ENCODE measurements at regions not wholly inside any gene's neighbourhood (a gene's known extent, or its start where the extent isn't known, plus 50 kb on each side); places are given as distances from the start of the nearest gene placed in this dataset.
A peak's percentile ranks its signal among the peaks of the same experiment; 100 is the strongest.

DNA sequence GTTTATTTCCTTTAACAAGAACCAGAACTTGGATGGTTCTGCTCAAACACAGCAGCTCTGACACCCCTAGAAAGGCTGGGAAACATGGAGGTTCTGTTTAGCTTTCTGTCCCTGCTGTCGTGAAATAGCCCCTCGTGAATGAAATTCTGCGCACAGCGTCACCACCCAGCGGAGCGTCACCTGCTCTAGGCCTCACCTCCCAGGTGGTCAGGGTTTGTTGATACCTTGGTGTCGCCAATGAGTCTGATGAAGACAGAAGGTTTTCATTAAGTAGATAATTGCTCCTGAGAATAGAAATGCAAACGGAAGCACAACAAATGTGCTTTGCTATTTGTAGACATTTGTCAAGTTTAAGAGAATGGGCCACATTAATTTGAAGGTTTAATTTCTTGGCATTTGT lies 135.1 kb downstream of the EDN3 start:
- no peak for DNase-seq (ENCODE audit: low spot score)

DNA sequence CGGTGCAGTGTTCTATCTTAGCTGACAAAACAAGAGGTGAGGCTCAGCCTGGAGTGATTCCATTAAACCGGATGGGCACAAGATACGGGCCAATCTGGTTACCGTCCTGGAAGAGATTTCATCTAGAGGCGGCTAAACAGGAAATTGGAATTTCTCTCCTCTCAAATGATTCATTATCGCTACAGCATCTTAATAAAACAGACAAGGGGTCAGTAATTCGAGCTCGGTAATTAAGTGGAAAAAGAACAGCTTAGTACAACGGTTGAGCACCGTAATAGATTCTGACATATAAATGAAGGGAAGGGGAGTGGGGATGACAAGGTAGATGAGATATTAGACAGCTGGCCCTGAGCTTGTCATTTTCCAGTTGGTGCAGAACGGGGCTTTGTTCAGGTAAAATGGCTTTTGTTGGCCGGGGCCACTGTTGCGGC lies 137.2 kb downstream of the EDN3 start:
- DNase-seq (ENCODE audit: low spot score), result no peak

DNA sequence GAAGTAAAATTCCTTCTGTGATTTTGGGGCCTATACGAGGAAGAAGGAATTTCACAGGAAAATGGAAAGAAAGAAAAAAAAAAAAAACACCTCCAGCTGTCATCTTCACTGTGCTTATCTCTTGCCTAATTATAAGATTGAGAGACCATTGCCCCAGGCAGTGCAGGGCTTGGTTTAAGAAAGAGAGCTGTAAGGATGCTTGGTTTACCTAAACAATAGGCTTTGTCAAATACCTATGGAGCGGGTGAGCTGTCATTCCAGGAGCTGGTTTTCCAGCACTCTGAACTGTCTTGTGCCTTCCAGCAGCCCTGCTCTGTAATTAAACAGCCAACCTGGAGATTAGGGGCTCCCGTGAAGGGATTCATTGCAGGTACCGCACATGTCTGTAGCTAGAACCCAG lies 137.8 kb downstream of the EDN3 start:
- DNase-seq (ENCODE audit: low spot score), result no peak

DNA sequence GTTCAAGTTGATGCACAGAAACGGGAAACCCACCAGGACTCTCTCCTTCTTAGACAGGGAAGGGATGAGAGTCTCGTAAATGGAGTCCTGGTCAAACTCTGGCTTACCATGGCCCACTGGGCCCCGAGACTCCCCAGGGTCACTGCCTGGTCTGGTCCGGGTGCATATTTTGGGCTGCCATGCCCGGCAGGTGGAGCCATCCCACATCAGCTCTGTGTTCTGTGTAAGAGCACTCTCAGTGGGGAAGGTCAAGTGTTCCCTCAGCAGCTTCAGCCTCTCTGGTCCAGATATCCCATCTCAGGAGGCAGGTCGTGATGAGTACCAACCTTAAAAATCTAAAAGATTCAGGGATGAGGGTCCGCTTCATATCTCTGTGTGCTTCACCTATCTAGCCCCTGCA lies 138.8 kb downstream of the EDN3 start:
- DNase-seq (ENCODE audit: low spot score), result no peak

DNA sequence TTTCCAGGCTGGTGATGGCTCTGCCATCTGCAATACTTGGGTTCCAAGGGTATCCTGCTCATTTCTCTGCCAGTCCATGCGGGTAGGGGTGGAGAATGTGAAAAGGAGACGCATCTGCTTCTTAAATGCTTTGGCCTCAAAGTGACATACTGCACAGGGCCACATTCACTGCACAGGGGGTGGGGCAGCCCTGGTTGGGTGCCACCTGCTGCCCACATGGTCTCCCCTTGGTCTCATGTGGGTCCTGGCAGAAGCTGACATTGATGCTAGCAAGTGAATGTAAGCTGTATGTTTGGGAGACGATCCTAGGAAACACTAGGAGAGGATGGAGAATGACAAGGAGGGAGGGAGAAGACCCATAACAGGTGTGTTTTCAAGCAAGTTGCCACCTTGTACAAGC lies 140.9 kb downstream of the EDN3 start:
- DNase-seq (ENCODE audit: low spot score), result no peak

DNA sequence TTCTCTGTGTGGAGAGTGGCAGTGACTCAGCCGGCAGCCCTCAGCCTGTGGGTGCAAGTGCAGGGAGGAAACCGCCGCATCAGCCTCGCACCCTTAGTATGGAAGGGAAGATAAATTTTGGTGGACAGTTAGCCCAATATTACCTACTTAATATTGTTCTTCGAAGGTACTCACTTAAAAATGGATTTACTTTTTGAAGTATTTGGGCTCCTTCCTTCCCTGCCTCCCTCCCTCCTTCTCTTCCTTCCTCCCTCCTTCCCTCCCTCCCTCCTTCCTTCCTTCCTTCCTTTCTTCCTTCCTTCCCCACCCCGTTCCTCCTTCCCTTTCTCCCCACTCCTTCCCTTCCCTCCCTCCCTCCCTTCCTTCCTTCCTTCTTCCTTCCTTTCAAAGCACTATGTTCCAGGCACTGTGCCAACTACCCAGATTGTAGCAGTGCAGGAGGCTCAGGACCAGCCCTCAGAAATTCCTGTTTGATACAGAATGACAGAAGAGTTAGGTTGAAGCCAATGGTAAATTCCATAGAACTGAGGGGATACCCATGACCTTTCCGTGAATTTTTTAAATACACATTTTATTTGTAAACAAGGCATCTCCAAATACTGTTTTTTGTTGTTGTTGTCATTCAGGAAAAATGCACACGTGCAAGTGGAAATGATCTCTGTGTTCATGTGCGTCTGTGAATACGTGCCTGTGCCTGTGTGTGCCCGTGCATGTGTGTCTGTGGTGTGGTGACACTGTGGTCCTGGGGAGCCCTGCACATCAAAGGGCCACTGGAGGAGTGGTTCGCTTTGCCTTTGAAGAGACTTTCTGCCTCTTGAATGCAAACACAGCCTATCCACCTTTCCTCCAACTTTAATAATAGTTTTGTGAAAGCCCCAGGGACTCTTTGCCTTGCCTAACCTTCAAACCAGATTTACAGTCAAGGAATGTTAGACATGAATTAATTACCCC lies 141.7 kb downstream of the EDN3 start:
- DNase-seq (ENCODE audit: low spot score), result no peak

DNA sequence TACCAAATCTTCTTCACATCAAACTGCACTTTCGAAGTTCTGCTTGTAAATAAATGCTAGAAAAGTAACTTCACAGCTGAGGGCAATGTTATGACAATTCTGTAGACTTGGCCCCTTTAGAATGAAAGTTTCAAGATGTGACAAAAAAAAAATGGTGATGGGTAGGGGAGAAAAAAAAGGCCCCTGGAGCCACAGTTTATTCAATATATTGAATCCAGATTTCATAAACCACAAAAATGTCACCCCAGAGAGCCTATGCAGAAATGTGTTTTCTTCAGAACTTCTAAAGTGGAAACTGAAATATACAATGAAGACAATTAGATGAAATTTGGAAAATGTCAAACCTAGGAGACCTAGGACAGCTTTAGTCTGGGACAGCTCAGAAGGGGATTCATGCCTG lies 143.1 kb downstream of the EDN3 start:
- DNase-seq (ENCODE audit: low spot score), result no peak

DNA sequence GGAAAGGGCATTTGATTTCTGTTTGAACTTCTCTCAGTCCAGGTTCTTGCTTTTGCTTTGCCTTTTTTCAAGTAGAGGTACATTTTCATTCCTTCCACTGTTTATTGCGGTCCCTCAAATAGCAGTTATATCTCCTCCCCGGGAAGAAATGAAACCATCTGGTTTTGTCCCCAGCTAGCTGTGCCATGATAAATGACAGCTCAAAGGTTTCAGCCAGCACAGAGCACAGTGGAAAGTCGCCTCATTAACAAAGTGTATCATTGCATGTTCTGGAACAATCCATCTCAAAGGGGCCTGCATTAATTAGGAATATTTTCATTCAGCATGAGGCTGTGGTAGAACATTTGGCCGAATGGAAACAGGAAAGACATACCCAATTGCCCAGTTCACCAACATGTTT lies 146.0 kb downstream of the EDN3 start:
- DNase-seq (ENCODE audit: low spot score), result no peak

DNA sequence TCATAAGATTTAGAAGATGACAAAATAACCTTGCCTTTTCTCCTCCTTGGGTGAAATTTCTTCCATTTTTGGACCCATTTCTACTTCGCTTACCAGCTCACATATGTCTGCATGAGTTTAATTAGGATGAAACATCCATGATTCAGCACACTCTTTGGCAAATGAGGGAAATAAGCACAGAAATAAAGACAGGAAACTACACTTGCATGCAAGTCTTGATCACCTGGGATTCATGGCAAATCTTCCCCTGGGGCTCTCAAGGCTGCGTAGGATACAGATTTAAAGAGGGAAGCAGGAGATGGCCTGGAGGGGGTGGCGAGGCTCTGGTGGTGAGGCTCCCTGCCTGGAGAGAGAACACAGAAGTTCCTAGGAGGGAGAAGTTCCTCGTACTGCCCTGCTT lies 147.8 kb downstream of the EDN3 start:
- DNase-seq (ENCODE audit: low spot score), result no peak

DNA sequence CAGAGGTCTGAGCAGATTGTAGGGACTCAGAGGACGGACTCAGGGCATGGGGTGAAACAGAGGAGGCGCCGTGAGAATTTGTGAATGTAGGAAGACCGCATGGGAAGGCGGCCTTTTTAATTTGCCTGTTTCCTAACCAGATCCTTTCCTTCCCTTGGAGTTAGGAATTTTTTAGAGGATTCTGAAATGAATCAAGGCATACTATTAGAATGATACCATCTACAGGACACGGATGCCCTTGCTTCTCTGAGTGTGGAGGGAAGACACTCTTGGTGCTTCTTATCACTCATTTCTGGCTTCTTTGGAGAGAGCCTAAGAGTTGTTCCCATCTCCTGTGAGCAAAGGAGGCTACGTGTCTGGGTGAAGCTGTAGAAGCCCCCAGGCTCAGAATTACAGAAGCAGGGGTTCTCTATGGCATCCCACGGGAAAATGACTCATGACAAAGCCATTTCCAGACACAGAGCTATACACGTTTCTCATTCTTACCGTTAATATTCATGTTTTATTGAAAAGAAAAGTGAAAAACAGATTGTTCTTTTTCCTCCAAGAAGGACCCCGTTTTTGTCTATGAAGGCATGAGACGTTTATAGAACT lies 148.5 kb downstream of the EDN3 start:
- DNase-seq (ENCODE audit: low spot score), result no peak

DNA sequence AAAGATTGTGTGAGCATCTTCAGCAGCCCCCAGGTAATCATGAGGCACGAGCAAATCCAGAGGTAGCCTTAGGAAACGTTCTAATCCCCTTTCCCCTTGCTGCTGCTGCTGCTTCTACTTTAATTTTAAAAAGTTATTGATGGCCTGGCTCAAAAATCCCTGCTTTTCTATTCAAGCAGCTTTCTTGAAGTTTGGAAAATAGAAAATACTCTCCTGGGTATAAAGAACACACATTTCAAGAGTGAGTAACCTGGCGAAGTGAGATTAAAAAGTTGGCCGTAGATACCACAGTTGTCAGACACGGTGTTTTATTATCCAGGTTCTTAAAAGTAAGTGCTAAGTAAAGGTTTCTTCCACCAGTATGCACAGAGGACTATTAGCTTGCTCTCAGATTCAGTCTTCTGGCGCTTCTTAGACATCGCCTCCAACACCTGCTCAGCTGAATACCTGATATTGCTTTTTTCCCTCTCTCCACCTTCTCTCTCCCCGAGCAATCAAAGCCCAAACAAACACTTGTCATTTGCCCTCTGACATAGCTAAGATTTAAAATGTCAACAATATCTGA lies 150.7 kb downstream of the EDN3 start:
- no peak for DNase-seq (ENCODE audit: low spot score)

DNA sequence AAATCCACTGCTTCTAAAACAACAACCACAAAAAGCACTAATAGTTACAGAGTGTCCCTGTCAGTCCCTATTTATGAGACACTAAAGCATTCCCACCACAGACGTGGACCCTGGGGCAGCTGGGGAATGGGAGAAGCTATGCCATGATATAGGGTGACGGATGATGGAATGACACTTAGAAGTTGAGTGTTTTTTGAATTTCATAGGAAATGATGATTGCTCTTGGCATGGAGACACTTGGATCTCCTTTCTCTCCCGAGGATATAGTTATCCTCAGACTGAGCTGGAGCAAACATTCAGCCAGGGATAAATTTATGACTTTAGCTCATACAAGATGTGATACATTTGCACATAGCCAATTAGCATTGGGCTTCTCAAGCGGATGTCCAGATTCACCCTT lies 151.2 kb downstream of the EDN3 start:
- DNase-seq (ENCODE audit: low spot score), result no peak

DNA sequence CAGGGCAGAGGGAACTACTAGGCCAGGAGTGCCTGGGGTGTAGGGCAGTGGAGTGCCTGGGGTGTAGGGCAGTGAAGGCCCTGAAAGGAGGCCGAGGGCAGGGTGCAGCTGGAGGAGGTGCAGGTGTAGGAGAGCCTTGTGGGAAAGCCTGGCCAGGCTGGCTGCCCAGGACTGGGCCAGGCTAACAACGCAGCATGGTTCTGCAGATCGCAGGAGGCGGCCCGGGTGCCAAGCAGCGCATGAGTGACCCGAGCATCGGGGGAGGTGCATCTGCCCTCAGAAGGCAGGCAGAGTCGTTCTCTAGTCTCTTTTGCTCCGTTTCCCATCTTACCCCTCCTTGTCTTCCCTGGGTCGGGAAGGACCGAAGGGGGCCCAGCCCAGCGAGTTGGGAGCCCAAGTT lies 151.5 kb upstream of the PHACTR3 start:
- no peak for DNase-seq (ENCODE audit: low spot score)

DNA sequence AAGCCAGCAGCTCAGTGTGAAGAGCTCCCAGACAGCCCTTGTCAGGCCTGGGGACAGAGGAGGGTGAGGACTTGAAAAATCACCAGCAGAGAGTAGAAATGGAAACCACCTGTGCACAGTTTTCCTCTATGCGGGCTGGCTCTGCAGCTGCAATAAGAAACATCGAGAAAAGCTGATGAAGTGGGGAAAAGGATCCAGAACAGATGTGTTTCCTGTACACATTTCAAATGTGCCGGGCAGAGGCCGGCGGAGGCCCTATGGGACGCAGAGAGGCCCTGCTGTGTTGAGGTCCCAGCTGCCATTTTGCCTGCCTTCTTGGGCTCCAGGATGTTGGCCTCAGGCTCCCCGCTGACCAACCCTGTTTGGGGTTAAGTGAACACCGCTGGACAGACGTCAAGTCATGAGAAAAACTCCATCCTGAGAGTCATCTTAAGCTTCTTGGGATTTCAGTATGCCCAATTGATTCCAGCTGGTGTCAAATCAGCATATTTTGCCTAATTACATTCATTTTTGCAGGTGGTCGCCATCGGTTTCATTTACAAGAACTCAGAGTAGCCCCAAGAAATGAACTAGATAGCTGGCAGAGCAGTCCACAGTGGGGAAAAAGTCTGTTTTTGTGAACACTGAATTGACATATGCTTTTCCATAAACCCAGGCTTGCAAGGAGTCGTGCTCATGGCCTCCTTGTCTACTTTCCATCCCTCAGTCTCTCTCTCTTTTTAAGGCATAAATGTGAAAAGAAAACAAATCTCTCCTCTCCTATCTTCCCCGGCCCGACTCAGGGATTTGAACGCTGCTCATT lies 150.4 kb upstream of the PHACTR3 start:
- no peak for DNase-seq (ENCODE audit: low spot score)

DNA sequence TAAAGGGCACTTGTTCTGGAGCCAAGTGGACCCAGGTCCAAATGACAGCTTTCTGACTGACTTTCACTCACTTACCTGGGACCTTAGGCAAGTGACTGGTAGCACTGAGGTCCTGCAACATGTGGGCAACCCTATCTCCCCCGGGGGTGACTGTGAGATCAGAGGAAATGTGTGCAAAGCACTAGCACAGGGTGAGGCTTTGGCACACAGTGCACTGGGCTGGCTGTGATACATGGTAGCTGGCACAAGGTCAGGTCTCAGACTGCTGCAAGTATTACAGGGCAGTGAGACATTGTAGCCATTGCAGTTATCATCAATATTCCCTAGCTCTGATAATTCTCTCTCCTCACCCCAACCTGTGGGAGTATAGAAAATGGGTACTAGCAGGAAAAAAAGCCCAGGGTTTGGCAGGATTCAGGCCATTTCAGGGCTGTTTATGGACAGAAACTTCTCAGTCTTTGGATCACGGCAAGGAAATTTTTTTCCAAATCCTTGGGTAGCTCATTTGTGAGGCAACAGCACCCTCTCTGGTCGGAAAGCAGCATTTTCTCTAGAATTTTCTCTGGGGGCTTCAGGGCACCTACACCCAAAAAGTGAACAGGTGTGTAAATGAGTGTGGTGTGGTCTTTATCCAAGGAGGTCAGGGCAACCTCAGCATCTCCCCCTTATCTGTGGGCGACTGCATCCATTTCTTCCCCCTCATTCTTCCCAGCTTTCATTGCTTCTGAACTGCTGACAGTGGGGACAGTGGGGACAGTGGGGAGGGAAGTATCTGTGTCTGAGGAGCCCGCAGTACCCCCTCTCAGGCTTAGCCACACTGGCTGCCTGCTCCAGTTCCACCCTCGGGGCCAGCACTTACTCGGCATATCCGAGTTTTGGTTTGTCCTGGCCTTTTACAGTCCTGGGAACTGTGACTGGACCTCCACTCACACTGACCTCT lies 148.7 kb upstream of the PHACTR3 start:
- DNase-seq (ENCODE audit: low spot score), result peak; percentile 21

DNA sequence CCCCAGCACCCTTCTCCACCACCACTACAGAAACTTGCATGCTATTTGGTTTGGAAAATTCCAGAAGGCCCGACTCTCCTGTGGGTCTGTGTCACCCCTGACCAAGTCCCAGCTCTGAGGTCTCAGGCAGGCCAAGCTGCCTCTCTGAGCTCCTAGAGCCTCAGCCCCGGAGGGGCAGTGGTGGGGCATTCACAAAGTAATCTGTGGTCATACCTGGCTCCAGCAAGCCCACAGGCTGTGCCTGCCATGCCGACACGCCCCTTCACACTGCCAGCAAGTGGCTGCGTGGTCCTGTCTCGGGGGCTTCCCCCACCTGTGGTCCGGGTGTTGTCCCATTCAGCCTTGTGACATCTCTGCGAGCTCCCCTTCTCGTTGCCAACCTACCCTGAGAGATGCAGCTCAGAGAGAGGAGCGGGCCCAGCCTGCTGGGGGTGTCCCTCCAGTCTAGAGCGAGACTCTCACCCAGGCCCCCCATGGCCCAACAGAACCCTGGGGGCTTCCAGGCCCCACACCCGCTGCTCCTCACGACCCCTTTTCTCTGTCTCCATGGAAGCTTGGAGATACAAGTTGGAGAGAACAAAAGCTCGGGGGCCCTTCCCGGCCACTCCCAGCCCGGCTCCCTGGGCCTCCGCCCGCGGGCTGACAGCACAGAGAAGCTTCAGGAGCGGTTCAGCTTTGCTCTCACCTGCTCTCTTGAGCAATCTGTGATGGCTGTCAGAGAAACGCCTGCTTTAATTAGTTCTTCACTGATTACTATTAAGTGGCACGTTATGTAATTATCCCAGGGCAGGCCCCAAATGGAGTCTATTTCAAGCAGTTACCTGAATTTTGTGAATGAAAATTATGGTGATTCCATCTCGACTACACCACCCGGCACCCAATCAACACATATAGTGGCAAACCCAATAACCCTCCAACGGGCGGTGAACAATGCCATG lies 147.7 kb upstream of the PHACTR3 start:
- DNase-seq (ENCODE audit: low spot score), result no peak

DNA sequence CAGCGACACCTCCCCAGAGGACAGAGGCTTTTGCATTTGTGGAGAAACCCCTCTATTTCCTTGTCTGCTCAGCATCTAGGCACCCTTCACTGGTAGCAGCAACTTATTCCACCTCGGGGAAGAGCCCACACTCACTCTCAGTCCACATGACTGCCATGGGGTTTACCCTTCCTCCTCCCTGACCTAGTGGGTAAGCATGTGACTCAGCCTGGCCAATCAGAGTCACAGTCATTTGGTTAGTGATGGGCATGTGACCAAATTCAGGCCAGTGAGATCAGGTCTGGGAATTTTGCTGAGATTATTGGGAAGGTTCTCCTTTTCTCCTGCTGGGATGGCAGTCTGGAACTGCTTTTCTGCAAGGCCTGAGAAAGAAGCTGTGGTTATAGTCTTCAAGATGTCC lies 145.7 kb upstream of the PHACTR3 start:
- DNase-seq (ENCODE audit: low spot score), result no peak

DNA sequence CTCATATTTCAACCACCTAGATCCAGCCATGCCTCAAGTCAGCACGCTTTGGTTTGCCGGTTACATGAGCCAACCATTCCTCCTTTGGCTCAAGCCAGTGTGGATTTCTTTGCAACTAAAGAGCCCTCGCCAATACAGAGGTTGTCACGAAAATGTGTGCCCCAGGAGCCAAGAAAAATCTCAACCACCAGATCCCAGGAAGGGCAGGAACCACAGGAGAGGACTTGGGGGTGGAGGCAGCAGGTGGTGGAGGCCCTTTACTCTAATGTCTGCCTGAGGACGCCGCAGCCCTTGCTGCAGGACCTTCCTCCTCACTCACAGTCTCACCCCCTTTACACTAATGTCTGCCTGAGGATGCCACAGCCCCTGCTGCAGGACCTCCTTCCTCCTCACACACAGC lies 144.8 kb upstream of the PHACTR3 start:
- no peak for DNase-seq (ENCODE audit: low spot score)

DNA sequence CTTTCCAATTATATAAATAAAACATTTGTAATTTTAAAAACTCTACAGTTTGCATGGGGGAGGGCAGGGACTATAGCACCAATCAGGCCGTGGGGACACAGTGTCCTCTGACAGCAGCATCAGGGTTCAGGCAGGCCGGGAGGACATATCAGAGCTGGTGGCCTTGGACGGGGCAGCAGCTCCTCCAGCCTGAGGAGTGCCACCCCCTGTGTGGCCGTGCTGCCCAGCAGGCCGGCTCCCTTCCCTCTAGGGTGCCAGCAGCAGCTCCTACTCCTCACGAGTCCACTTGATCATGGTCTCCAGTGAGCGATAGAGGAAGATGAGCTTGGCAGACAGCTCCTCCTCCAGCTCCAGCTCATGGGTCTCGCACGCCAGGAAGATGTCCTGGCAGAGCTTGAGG lies 144.0 kb upstream of the PHACTR3 start:
- no peak for DNase-seq (ENCODE audit: low spot score)

DNA sequence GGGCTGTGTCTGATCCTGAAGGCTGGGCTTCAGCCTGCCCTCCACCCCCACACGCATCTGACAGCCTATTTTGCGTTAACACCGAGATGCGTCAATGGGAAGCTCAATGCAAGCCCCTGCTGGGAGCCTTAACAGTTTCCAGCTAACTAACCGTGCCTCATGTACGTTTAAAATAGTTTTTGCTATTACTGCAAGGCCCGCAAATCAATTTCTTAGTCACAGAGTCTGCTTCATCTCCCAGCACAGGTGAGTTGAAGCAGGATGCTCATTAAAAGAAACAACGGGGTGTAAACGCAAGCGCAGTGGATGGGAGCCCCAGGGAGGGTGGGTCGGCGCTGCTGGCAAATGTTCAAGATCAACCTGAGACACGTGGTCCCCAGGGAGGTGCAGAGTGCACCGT lies 142.8 kb upstream of the PHACTR3 start:
- no peak for DNase-seq (ENCODE audit: low spot score)
